ENCODE measurements at regions not wholly inside any gene's neighbourhood (a gene's known extent, or its start where the extent isn't known, plus 50 kb on each side); places are given as distances from the start of the nearest gene placed in this dataset.

GRCh38 chr12:45568808-45569207 is 160.7 kb upstream of the ARID2 start:
- Histone ChIP-seq H3K27me3 (ENCODE audit: control insufficient read depth in 2 of 2, insufficient read depth in 2 of 2, low read length in 2 of 2) (no peaks in the 10 kb centered on the region), H3K9ac (ENCODE audit: insufficient read depth, low read length, poor library complexity, severe bottlenecking) (no peak overlapping the region), H3K27ac (ENCODE audit: low read depth in 1 of 2, low read length in 2 of 2) (no peak overlapping the region), H3K9me3 (replicated peaks in 1 of 2; ENCODE audit: control insufficient read depth in 1 of 2, insufficient read depth in 1 of 2, low read length in 2 of 2) (no peaks in the 10 kb centered on the region), H3K79me2 (ENCODE audit: insufficient read depth, low read length) (no peaks in the 10 kb centered on the region), H3K4me2 (replicated peaks; ENCODE audit: extremely low read depth, low read length, poor library complexity, severe bottlenecking) (no peak overlapping the region), H3K4me1 (ENCODE audit: control insufficient read depth in 1 of 2, insufficient read depth in 2 of 2, low read length in 2 of 2) (peaks cover 0 to 4% of the 10 kb centered on the region in 2 donors), H4K20me1 (ENCODE audit: insufficient read depth, low read length) (no peaks in the 10 kb centered on the region), H3K4me3 (replicated peaks in 1 of 3; ENCODE audit: low read depth in 2 of 3, low read length in 3 of 3) (no peak overlapping the region), H2AFZ (ENCODE audit: insufficient read depth, low read depth, low read length, poor library complexity, severe bottlenecking) (no peak overlapping the region), H3K36me3 (replicated peaks in 1 of 2; ENCODE audit: control insufficient read depth in 1 of 2, insufficient read depth in 2 of 2, low read length in 2 of 2) (no peaks in the 10 kb centered on the region)
- 3% methylated on average over 3 of the region's 4 CpGs for WGBS (ENCODE audit: insufficient coverage)
- H3K4me3 Mint-ChIP-seq, result no peak overlapping the region
- TF ChIP-seq CTCF (IDR thresholded peaks at IDR 0.05), result no peak
- H3K27me3 Mint-ChIP-seq (ENCODE audit: low read depth in 3 of 3), result peaks cover 0 to 4% (median 0%) of the 10 kb centered on the region in 3 donors
- no peaks in the 10 kb centered on the region for H3K9me3 Mint-ChIP-seq
- no peak overlapping the region for H3K27ac Mint-ChIP-seq
- H3K4me1 Mint-ChIP-seq, result peaks cover 13% of the 10 kb centered on the region
- H3K36me3 Mint-ChIP-seq, result no peaks in the 10 kb centered on the region
- no peak for DNase-seq
- intact Hi-C loops (cut with micrococcal nuclease), result no loop called here

- H3K27me3 Mint-ChIP-seq (ENCODE audit: low read depth in 3 of 3), result peaks cover 0 to 4% (median 0%) of the 10 kb centered on the region in 3 donors
- Histone ChIP-seq H3K4me3 (replicated peaks in 1 of 3; ENCODE audit: low read depth in 2 of 3, low read length in 3 of 3) (no peak overlapping the region), H2AFZ (ENCODE audit: insufficient read depth, low read depth, low read length, poor library complexity, severe bottlenecking) (no peak overlapping the region), H3K4me2 (replicated peaks; ENCODE audit: extremely low read depth, low read length, poor library complexity, severe bottlenecking) (no peak overlapping the region), H3K36me3 (replicated peaks in 1 of 2; ENCODE audit: control insufficient read depth in 1 of 2, insufficient read depth in 2 of 2, low read length in 2 of 2) (no peaks in the 10 kb centered on the region), H3K9me3 (replicated peaks in 1 of 2; ENCODE audit: control insufficient read depth in 1 of 2, insufficient read depth in 1 of 2, low read length in 2 of 2) (no peaks in the 10 kb centered on the region), H3K27ac (ENCODE audit: low read depth in 1 of 2, low read length in 2 of 2) (no peak overlapping the region), H3K4me1 (ENCODE audit: control insufficient read depth in 1 of 2, insufficient read depth in 2 of 2, low read length in 2 of 2) (peaks cover 2 to 8% of the 10 kb centered on the region in 2 donors), H3K9ac (ENCODE audit: insufficient read depth, low read length, poor library complexity, severe bottlenecking) (no peak overlapping the region), H4K20me1 (ENCODE audit: insufficient read depth, low read length) (no peaks in the 10 kb centered on the region), H3K27me3 (ENCODE audit: control insufficient read depth in 2 of 2, insufficient read depth in 2 of 2, low read length in 2 of 2) (no peaks in the 10 kb centered on the region), H3K79me2 (ENCODE audit: insufficient read depth, low read length) (no peaks in the 10 kb centered on the region)
- WGBS (ENCODE audit: insufficient coverage), result 100% methylated on average over 1 of the region's 1 CpG
- H3K36me3 Mint-ChIP-seq, result no peaks in the 10 kb centered on the region
- H3K27ac Mint-ChIP-seq, result no peak overlapping the region
- intact Hi-C loops (cut with micrococcal nuclease), result no loop called here
- no peak overlapping the region for H3K4me3 Mint-ChIP-seq
- TF ChIP-seq CTCF (IDR thresholded peaks at IDR 0.05), result no peak
- no peak for DNase-seq
- peaks cover 14% of the 10 kb centered on the region for H3K4me1 Mint-ChIP-seq
- no peaks in the 10 kb centered on the region for H3K9me3 Mint-ChIP-seq
Measured at GRCh38 chr12:45570501-45570900, 159.0 kb upstream of the ARID2 start.

Data from CD14-positive monocyte (primary cell).